ENCODE measurements at regions not wholly inside any gene's neighbourhood (a gene's known extent, or its start where the extent isn't known, plus 50 kb on each side); places are given as distances from the start of the nearest gene placed in this dataset.

DNA sequence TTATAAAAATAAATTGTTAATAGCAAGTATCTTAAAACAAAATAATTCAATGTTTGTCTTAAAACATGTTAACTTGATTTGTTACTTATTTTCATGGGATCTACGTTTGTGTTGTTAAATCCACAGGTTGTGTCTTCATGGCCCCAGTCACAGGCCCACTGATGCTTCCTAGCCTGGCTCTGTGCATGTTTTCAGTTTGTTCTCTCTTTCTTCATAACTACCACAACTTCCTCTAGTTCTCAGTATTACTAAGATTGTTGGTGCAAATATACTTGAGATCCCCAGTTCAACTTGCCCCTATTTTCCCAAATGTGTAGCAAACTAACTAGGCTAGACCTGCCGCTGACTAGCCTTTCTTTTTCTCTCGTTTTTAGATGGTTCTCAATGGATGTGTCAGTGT, 250.5 kb downstream of the NRIP1 start:
- TF ChIP-seq, protein P1, sequence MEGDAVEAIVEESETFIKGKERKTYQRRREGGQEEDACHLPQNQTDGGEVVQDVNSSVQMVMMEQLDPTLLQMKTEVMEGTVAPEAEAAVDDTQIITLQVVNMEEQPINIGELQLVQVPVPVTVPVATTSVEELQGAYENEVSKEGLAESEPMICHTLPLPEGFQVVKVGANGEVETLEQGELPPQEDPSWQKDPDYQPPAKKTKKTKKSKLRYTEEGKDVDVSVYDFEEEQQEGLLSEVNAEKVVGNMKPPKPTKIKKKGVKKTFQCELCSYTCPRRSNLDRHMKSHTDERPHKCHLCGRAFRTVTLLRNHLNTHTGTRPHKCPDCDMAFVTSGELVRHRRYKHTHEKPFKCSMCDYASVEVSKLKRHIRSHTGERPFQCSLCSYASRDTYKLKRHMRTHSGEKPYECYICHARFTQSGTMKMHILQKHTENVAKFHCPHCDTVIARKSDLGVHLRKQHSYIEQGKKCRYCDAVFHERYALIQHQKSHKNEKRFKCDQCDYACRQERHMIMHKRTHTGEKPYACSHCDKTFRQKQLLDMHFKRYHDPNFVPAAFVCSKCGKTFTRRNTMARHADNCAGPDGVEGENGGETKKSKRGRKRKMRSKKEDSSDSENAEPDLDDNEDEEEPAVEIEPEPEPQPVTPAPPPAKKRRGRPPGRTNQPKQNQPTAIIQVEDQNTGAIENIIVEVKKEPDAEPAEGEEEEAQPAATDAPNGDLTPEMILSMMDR (IDR thresholded peaks at IDR 0.05), result no peak
- TF ChIP-seq POLR2A (IDR thresholded peaks at IDR 0.05), result no peak
